ENCODE measurements at regions not wholly inside any gene's neighbourhood (a gene's known extent, or its start where the extent isn't known, plus 50 kb on each side); places are given as distances from the start of the nearest gene placed in this dataset.

DNA sequence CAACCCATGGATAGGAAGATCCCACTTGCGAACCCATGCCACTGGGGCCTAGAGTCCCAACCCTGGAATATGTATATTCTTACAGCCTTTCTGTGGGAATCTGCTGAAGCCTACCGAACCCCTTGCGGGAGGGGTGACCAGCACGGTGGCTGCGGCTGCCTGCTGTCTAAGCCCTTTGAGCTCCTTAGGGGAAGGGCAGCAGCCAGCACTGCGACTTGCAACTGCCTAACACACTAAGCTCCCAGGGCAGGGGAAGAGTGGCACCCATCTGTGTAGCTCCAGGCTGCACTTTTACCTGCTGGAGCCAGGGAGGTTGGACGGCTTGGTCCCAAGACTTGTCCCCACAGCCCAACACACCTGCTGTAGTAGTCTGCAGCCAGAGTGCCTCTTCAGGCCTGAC is 1968.7 kb upstream of the FLRT2 start:
- H3K27me3 ChIP-seq = no peaks in the 10 kb centered on the region
- no peak overlapping the region for H2AFZ ChIP-seq
- WGBS (ENCODE audit: low lambda C conversion rate, missing lambda C conversion rate) = 91% methylated on average over 7 of the region's 7 CpGs

GRCh38 chr14:83566567-83566966 is 1963.4 kb upstream of the FLRT2 start:
- H3K9me2 ChIP-seq (replicated peaks; ENCODE audit: insufficient read depth) = no peaks in the 10 kb centered on the region
- no peaks in the 10 kb centered on the region for H3K79me2 ChIP-seq
- H3K4me2 ChIP-seq = no peak overlapping the region
- no peaks in the 10 kb centered on the region for H4K20me1 ChIP-seq (ENCODE audit: insufficient read depth, poor library complexity, severe bottlenecking)
- H3K27ac ChIP-seq = no peak overlapping the region
- DNase-seq (ENCODE audit: low spot score) = no peak
- H3K9me3 ChIP-seq (ENCODE audit: low read depth) = no peaks in the 10 kb centered on the region
- no peaks in the 10 kb centered on the region for H3K4me1 ChIP-seq (ENCODE audit: insufficient read depth)
- no peak overlapping the region for H2AFZ ChIP-seq
- no peak for TF ChIP-seq EZH2phosphoT487 (IDR thresholded peaks at IDR 0.05; ENCODE audit: low read depth, severe bottlenecking, unreplicated experiment)
- TF ChIP-seq, protein P1, sequence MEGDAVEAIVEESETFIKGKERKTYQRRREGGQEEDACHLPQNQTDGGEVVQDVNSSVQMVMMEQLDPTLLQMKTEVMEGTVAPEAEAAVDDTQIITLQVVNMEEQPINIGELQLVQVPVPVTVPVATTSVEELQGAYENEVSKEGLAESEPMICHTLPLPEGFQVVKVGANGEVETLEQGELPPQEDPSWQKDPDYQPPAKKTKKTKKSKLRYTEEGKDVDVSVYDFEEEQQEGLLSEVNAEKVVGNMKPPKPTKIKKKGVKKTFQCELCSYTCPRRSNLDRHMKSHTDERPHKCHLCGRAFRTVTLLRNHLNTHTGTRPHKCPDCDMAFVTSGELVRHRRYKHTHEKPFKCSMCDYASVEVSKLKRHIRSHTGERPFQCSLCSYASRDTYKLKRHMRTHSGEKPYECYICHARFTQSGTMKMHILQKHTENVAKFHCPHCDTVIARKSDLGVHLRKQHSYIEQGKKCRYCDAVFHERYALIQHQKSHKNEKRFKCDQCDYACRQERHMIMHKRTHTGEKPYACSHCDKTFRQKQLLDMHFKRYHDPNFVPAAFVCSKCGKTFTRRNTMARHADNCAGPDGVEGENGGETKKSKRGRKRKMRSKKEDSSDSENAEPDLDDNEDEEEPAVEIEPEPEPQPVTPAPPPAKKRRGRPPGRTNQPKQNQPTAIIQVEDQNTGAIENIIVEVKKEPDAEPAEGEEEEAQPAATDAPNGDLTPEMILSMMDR (IDR thresholded peaks at IDR 0.05; ENCODE audit: poor library complexity) = no peak
- TF ChIP-seq EZH2 (IDR thresholded peaks at IDR 0.05; ENCODE audit: borderline replicate concordance) = no peak
- no peak overlapping the region for H3K4me3 ChIP-seq
- 97% methylated on average over 1 of the region's 1 CpG for WGBS (ENCODE audit: low lambda C conversion rate, missing lambda C conversion rate)
- H3K36me3 ChIP-seq (replicated peaks; ENCODE audit: insufficient read depth, low read depth) = no peaks in the 10 kb centered on the region
- no peaks in the 10 kb centered on the region for H3K27me3 ChIP-seq

More for the DNA sequence above, 1968.7 kb upstream of the FLRT2 start:
- no peak overlapping the region for H3K4me2 ChIP-seq
- no peaks in the 10 kb centered on the region for H4K20me1 ChIP-seq (ENCODE audit: insufficient read depth, poor library complexity, severe bottlenecking)
- H3K4me1 ChIP-seq (ENCODE audit: insufficient read depth) = no peaks in the 10 kb centered on the region
- TF ChIP-seq EZH2 (IDR thresholded peaks at IDR 0.05; ENCODE audit: borderline replicate concordance) = no peak
- TF ChIP-seq EZH2phosphoT487 (IDR thresholded peaks at IDR 0.05; ENCODE audit: low read depth, severe bottlenecking, unreplicated experiment) = no peak
- TF ChIP-seq, protein P1 (IDR thresholded peaks at IDR 0.05; ENCODE audit: poor library complexity) = no peak
- H3K79me2 ChIP-seq = no peaks in the 10 kb centered on the region
- H3K9me2 ChIP-seq (replicated peaks; ENCODE audit: insufficient read depth) = no peaks in the 10 kb centered on the region
- no peaks in the 10 kb centered on the region for H3K36me3 ChIP-seq (replicated peaks; ENCODE audit: insufficient read depth, low read depth)
- H3K9me3 ChIP-seq (ENCODE audit: low read depth) = no peaks in the 10 kb centered on the region
- no peak overlapping the region for H3K27ac ChIP-seq
- H3K4me3 ChIP-seq = no peak overlapping the region
- DNase-seq (ENCODE audit: low spot score) = no peak

GRCh38 chr14:83568141-83568540 is 1961.8 kb upstream of the FLRT2 start:
- Histone ChIP-seq H3K36me3 (replicated peaks; ENCODE audit: insufficient read depth, low read depth) (no peaks in the 10 kb centered on the region), H3K9me2 (replicated peaks; ENCODE audit: insufficient read depth) (no peaks in the 10 kb centered on the region), H3K79me2 (no peaks in the 10 kb centered on the region), H4K20me1 (ENCODE audit: insufficient read depth, poor library complexity, severe bottlenecking) (no peaks in the 10 kb centered on the region), H3K4me2 (no peak overlapping the region), H3K27me3 (no peaks in the 10 kb centered on the region), H3K27ac (no peak overlapping the region), H3K4me3 (no peak overlapping the region), H3K4me1 (ENCODE audit: insufficient read depth) (no peaks in the 10 kb centered on the region), H3K9me3 (ENCODE audit: low read depth) (no peaks in the 10 kb centered on the region), H2AFZ (no peak overlapping the region)
- TF ChIP-seq EZH2 (IDR thresholded peaks at IDR 0.05; ENCODE audit: borderline replicate concordance) = no peak
- 70% methylated on average over 1 of the region's 1 CpG for WGBS (ENCODE audit: low lambda C conversion rate, missing lambda C conversion rate)
- DNase-seq (ENCODE audit: low spot score) = no peak

- Histone ChIP-seq H3K4me1 (ENCODE audit: insufficient read depth) (no peaks in the 10 kb centered on the region), H3K27me3 (no peaks in the 10 kb centered on the region), H3K27ac (no peak overlapping the region), H3K36me3 (replicated peaks; ENCODE audit: insufficient read depth, low read depth) (no peaks in the 10 kb centered on the region), H3K4me2 (no peak overlapping the region), H3K9me3 (ENCODE audit: low read depth) (no peaks in the 10 kb centered on the region), H4K20me1 (ENCODE audit: insufficient read depth, poor library complexity, severe bottlenecking) (no peaks in the 10 kb centered on the region), H3K9me2 (replicated peaks; ENCODE audit: insufficient read depth) (no peaks in the 10 kb centered on the region), H2AFZ (no peak overlapping the region), H3K79me2 (no peaks in the 10 kb centered on the region), H3K4me3 (no peak overlapping the region)
- TF ChIP-seq, protein P1 (IDR thresholded peaks at IDR 0.05; ENCODE audit: poor library complexity) = no peak
- TF ChIP-seq EZH2 (IDR thresholded peaks at IDR 0.05; ENCODE audit: borderline replicate concordance) (no peak), EZH2phosphoT487 (IDR thresholded peaks at IDR 0.05; ENCODE audit: low read depth, severe bottlenecking, unreplicated experiment) (no peak)
- no peak for DNase-seq (ENCODE audit: low spot score)
- 68% methylated on average over 1 of the region's 1 CpG for WGBS (ENCODE audit: low lambda C conversion rate, missing lambda C conversion rate)
Measured at GRCh38 chr14:83575301-83575700, 1954.6 kb upstream of the FLRT2 start.
